Breast epithelium (tissue), 4 donors: ENCODE measurements at regions not wholly inside any gene's neighbourhood (a gene's known extent, or its start where the extent isn't known, plus 50 kb on each side); places are given as distances from the start of the nearest gene placed in this dataset.
A peak's percentile ranks its signal among the peaks of the same experiment; 100 is the strongest.

Source experiments
- DNase-seq, 2 donors: peaks; one replicate each; pipeline ENCODE4 v3.0.0-alpha.2; 2019; ENCODE audit warnings: low spot score in 2 of 2
- H3K27ac ChIP-seq, 2 donors: fragments of 200-600 bp; sonication (generic) in 1 of 2; one replicate each; pipeline ENCODE4 v1.5.1; 2016 to 2019; ENCODE audit warnings: mild to moderate bottlenecking in 1 of 2
- H3K27me3 ChIP-seq, 2 donors: fragments of 200-600 bp; sonication (generic) in 1 of 2; one replicate each; pipeline versions ENCODE4 v1.5.1 to v1.6.0; 2017 to 2019; ENCODE audit warnings: control low read depth in 1 of 2, mild to moderate bottlenecking in 1 of 2
- H3K36me3 ChIP-seq: fragments of 200-600 bp; one replicate; pipeline ENCODE4 v1.5.1; 2019
- H3K4me1 ChIP-seq, 2 donors: fragments of 200-600 bp; sonication (generic); one replicate each; pipeline ENCODE4 v1.5.1; 2016 to 2019; ENCODE audit warnings: control low read depth in 1 of 2
- H3K4me3 ChIP-seq, 3 donors: fragments of 200-600 bp; sonication (generic); 1 replicate in 2 of 3; 2 replicates in 1 of 3; pipeline ENCODE4 v1.5.1; 2016 to 2019; ENCODE audit warnings: mild to moderate bottlenecking in 3 of 3, moderate library complexity in 2 of 3
- H3K9me3 ChIP-seq, 2 donors: fragments of 200-600 bp; sonication (generic) in 1 of 2; one replicate each; pipeline ENCODE4 v1.5.1; 2016 to 2019; ENCODE audit warnings: control low read depth in 1 of 2
- CTCF ChIP-seq, 3 donors: fragments of 450-650 bp; IDR thresholded peaks; one replicate each; pipeline ENCODE4 v1.5.1; 2016 to 2017; ENCODE audit warnings: antibody characterized with exemption in 3 of 3, mild to moderate bottlenecking in 3 of 3, moderate library complexity in 3 of 3
- POLR2A ChIP-seq: fragments of 450-650 bp; IDR thresholded peaks from one replicate; pipeline ENCODE4 v1.6.1; 2016; ENCODE audit warnings: antibody characterized with exemption, mild to moderate bottlenecking, moderate library complexity
- POLR2AphosphoS5 ChIP-seq, 3 donors: sonication (generic); formaldehyde crosslinking; IDR thresholded peaks; one replicate each; pipeline ENCODE4 v1.6.1; 2017; ENCODE audit warnings: antibody characterized with exemption in 3 of 3
- intact Hi-C: fragments of 100-400 bp; cut with DNase I; formaldehyde crosslinking; loops from one replicate; pipeline ENCODE4 v1.15.1; 2023; ENCODE audit warnings: low total_unique reads

- H3K27ac ChIP-seq: no peak overlapping the region
- TF ChIP-seq CTCF (IDR thresholded peaks at IDR 0.05) (no peak), POLR2AphosphoS5 (IDR thresholded peaks at IDR 0.05) (no peak), POLR2A (no peak)
- DNase-seq: no peak
- intact Hi-C loops: loop anchor here (2.0 kb wide), 1 partner anchor 49 kb away; no protein-coding TSS in a partner anchor
- no peak overlapping the region for H3K4me3 ChIP-seq
- no peaks in the 10 kb centered on the region for H3K9me3 ChIP-seq
- no peaks in the 10 kb centered on the region for H3K4me1 ChIP-seq
- no peaks in the 10 kb centered on the region for H3K27me3 ChIP-seq
- H3K36me3 ChIP-seq: no peaks in the 10 kb centered on the region
Observed at GRCh38 chr16:82265809-82266208, 95.8 kb upstream of the MPHOSPH6 start.

- H3K27me3 ChIP-seq: no peaks in the 10 kb centered on the region
- no peaks in the 10 kb centered on the region for H3K36me3 ChIP-seq
- H3K4me1 ChIP-seq: no peaks in the 10 kb centered on the region
- DNase-seq: no peak
- H3K9me3 ChIP-seq: no peaks in the 10 kb centered on the region
- no peak overlapping the region for H3K27ac ChIP-seq
- no peak overlapping the region for H3K4me3 ChIP-seq
- no peak for TF ChIP-seq POLR2A
- no peak for TF ChIP-seq POLR2AphosphoS5 (IDR thresholded peaks at IDR 0.05)
- TF ChIP-seq CTCF (IDR thresholded peaks at IDR 0.05): no peak
- intact Hi-C loops: no loop called here
Observed at GRCh38 chr16:82264756-82265155, 94.7 kb upstream of the MPHOSPH6 start.

- Histone ChIP-seq H3K36me3 (no peaks in the 10 kb centered on the region), H3K9me3 (no peaks in the 10 kb centered on the region), H3K27ac (no peak overlapping the region), H3K4me1 (no peaks in the 10 kb centered on the region), H3K4me3 (no peak overlapping the region), H3K27me3 (no peaks in the 10 kb centered on the region)
- DNase-seq: peak in 1 of 2 donors; percentile 54
- TF ChIP-seq POLR2AphosphoS5 (IDR thresholded peaks at IDR 0.05) (no peak), CTCF (IDR thresholded peaks at IDR 0.05) (peak; percentile 84 to 90 (median 89))
- intact Hi-C loops: no loop called here
Observed at GRCh38 chr16:82263521-82264143, 93.6 kb upstream of the MPHOSPH6 start.

GRCh38 chr16:82262244-82262643, 92.2 kb upstream of the MPHOSPH6 start:
- no peaks in the 10 kb centered on the region for H3K36me3 ChIP-seq
- intact Hi-C loops: no loop called here
- no peak for DNase-seq
- TF ChIP-seq POLR2AphosphoS5 (IDR thresholded peaks at IDR 0.05) (no peak), POLR2A (no peak), CTCF (IDR thresholded peaks at IDR 0.05) (no peak)
- no peaks in the 10 kb centered on the region for H3K4me1 ChIP-seq
- no peak overlapping the region for H3K27ac ChIP-seq
- H3K9me3 ChIP-seq: no peaks in the 10 kb centered on the region
- no peaks in the 10 kb centered on the region for H3K27me3 ChIP-seq
- no peak overlapping the region for H3K4me3 ChIP-seq

- DNase-seq: no peak
- Histone ChIP-seq H3K27ac (no peak overlapping the region), H3K4me1 (no peaks in the 10 kb centered on the region), H3K27me3 (no peaks in the 10 kb centered on the region), H3K36me3 (no peaks in the 10 kb centered on the region), H3K9me3 (no peaks in the 10 kb centered on the region), H3K4me3 (no peak overlapping the region)
- intact Hi-C loops: no loop called here
- TF ChIP-seq POLR2AphosphoS5 (IDR thresholded peaks at IDR 0.05): no peak
- TF ChIP-seq POLR2A: no peak
- TF ChIP-seq CTCF (IDR thresholded peaks at IDR 0.05): no peak
Observed at GRCh38 chr16:82260212-82260795, 90.3 kb upstream of the MPHOSPH6 start.
